OCI-LY3 (cell line): ENCODE measurements at regions not wholly inside any gene's neighbourhood (a gene's known extent, or its start where the extent isn't known, plus 50 kb on each side); places are given as distances from the start of the nearest gene placed in this dataset.
"Not testable (repeated sequence)": the region's sequence is repeated elsewhere in the genome, so short reads cannot be mapped to it uniquely, and the experiment has no call there.

Experiments
- H2AFZ ChIP-seq: fragments of 200-600, 300-600 bp; shearing (Covaris generic); 2 replicates; pipeline ENCODE4 v1.6.0; 2014; ENCODE audit warnings: antibody characterized with exemption, low read depth, low read length
- H3K27ac ChIP-seq: fragments of 200-600, 300-600 bp; sonication (generic); 2 replicates; pipeline ENCODE4 v1.5.1; 2014; ENCODE audit warnings: mild to moderate bottlenecking, low read length, moderate library complexity, mixed read lengths
- H3K27me3 ChIP-seq: fragments of 200-600, 300-600 bp; sonication (generic); 2 replicates; pipeline ENCODE4 v1.6.1; 2014; ENCODE audit warnings: low read depth, low read length, mixed read lengths
- H3K36me3 ChIP-seq: fragments of 200-600, 300-600 bp; sonication (generic); replicated peaks from 2 replicates; pipeline ENCODE3; 2014; ENCODE audit warnings: low read depth, low read length, mixed read lengths
- H3K4me1 ChIP-seq: fragments of 300-600, 200-600 bp; sonication (generic); 2 replicates; pipeline ENCODE4 v1.6.1; 2014; ENCODE audit warnings: low read length, mixed read lengths
- H3K4me2 ChIP-seq: fragments of 200-600, 300-600 bp; sonication (generic); 2 replicates; pipeline ENCODE4 v1.6.1; 2014; ENCODE audit warnings: low read length, mixed read lengths
- H3K4me3 ChIP-seq: fragments of 300-600, 200-600 bp; sonication (generic); 2 replicates; pipeline ENCODE4 v1.5.1; 2014; ENCODE audit warnings: antibody characterized with exemption, mild to moderate bottlenecking, low read length, moderate library complexity
- H3K79me2 ChIP-seq: fragments of 300-600, 200-600 bp; shearing (Covaris generic); 2 replicates; pipeline ENCODE4 v1.6.1; 2014; ENCODE audit warnings: mild to moderate bottlenecking, low read length, mixed read lengths
- H3K9ac ChIP-seq: fragments of 300-600, 200-600 bp; shearing (Covaris generic); 2 replicates; pipeline ENCODE4 v1.6.0; 2014; ENCODE audit warnings: mild to moderate bottlenecking, low read length, moderate library complexity
- H3K9me3 ChIP-seq: fragments of 200-600, 300-600 bp; shearing (Covaris generic); 2 replicates; pipeline ENCODE4 v1.6.1; 2014; ENCODE audit warnings: low read length, mixed read lengths; ENCODE audit not compliant: insufficient read depth
- H4K20me1 ChIP-seq: fragments of 200-600, 300-600 bp; sonication (generic); 2 replicates; pipeline ENCODE4 v1.6.1; 2016; ENCODE audit warnings: low read length, mixed read lengths; ENCODE audit not compliant: insufficient read depth
- CTCF ChIP-seq: fragments of 200-600, 300-600 bp; sonication (generic); IDR thresholded peaks from 2 replicates; pipeline ENCODE4 v1.5.1; 2014; ENCODE audit warnings: antibody characterized with exemption, low read length, low read depth
- EZH2phosphoT487 ChIP-seq: fragments of 200-600 bp; shearing (Covaris generic); IDR thresholded peaks from 2 replicates; pipeline ENCODE4 v1.6.1; 2018; ENCODE audit warnings: antibody characterized with exemption, mixed run types, low read depth

- no peaks in the 10 kb centered on the region for H3K27me3 ChIP-seq
- no peak overlapping the region for H3K4me2 ChIP-seq
- no peak overlapping the region for H3K9ac ChIP-seq
- no peaks in the 10 kb centered on the region for H3K79me2 ChIP-seq
- H3K27ac ChIP-seq, result no peak overlapping the region
- TF ChIP-seq CTCF (no peak), EZH2phosphoT487 (no peak)
- no peak overlapping the region for H3K4me3 ChIP-seq
- H3K4me1 ChIP-seq, result peaks cover 17% of the 10 kb centered on the region
- no peaks in the 10 kb centered on the region for H3K36me3 ChIP-seq
- no peaks in the 10 kb centered on the region for H4K20me1 ChIP-seq
- no peaks in the 10 kb centered on the region for H3K9me3 ChIP-seq
- H2AFZ ChIP-seq, result no peak overlapping the region
Observed at GRCh38 chrX:15017491-15017890, 144.3 kb downstream of the MOSPD2 start.

GRCh38 chrX:15016051-15016450, 142.8 kb downstream of the MOSPD2 start:
- Histone ChIP-seq H3K4me1 (peaks cover 17% of the 10 kb centered on the region), H4K20me1 (no peaks in the 10 kb centered on the region), H3K27ac (0 out of 2 replicates have a peak overlapping the region, but pooled peaks have one; percentile 34), H3K9ac (no peak overlapping the region), H2AFZ (no peak overlapping the region), H3K36me3 (no peaks in the 10 kb centered on the region), H3K4me3 (0 out of 2 replicates have a peak overlapping the region, but pooled peaks have one; percentile 13), H3K9me3 (no peaks in the 10 kb centered on the region), H3K4me2 (peak overlapping the region; percentile 42), H3K79me2 (no peaks in the 10 kb centered on the region), H3K27me3 (no peaks in the 10 kb centered on the region)
- TF ChIP-seq EZH2phosphoT487 (no peak), CTCF (no peak)

GRCh38 chrX:15014281-15014680, 141.1 kb downstream of the MOSPD2 start:
- no peak overlapping the region for H3K4me3 ChIP-seq
- H4K20me1 ChIP-seq, result no peaks in the 10 kb centered on the region
- no peaks in the 10 kb centered on the region for H3K27me3 ChIP-seq
- H3K9ac ChIP-seq, result no peak overlapping the region
- TF ChIP-seq EZH2phosphoT487, result no peak
- no peak overlapping the region for H3K4me2 ChIP-seq
- H3K27ac ChIP-seq, result no peak overlapping the region
- H3K79me2 ChIP-seq, result no peaks in the 10 kb centered on the region
- H3K36me3 ChIP-seq, result no peaks in the 10 kb centered on the region
- peaks cover 17% of the 10 kb centered on the region for H3K4me1 ChIP-seq
- H3K9me3 ChIP-seq, result no peaks in the 10 kb centered on the region
- H2AFZ ChIP-seq, result no peak overlapping the region

GRCh38 chrX:15013461-15013860, 140.2 kb downstream of the MOSPD2 start:
- no peaks in the 10 kb centered on the region for H3K36me3 ChIP-seq
- H3K4me1 ChIP-seq, result peaks cover 17% of the 10 kb centered on the region
- H2AFZ ChIP-seq, result no peak overlapping the region
- TF ChIP-seq EZH2phosphoT487, result no peak
- TF ChIP-seq CTCF, result no peak
- H3K4me3 ChIP-seq, result no peak overlapping the region
- no peak overlapping the region for H3K9ac ChIP-seq
- H3K27me3 ChIP-seq, result no peaks in the 10 kb centered on the region
- no peaks in the 10 kb centered on the region for H3K9me3 ChIP-seq
- no peaks in the 10 kb centered on the region for H3K79me2 ChIP-seq
- no peak overlapping the region for H3K27ac ChIP-seq
- no peaks in the 10 kb centered on the region for H4K20me1 ChIP-seq
- H3K4me2 ChIP-seq, result no peak overlapping the region

- TF ChIP-seq EZH2phosphoT487, result no peak
- no peak for TF ChIP-seq CTCF
- no peak overlapping the region for H3K27ac ChIP-seq
- no peak overlapping the region for H3K4me3 ChIP-seq
- H4K20me1 ChIP-seq, result no peaks in the 10 kb centered on the region
- H3K36me3 ChIP-seq, result no peaks in the 10 kb centered on the region
- no peak overlapping the region for H2AFZ ChIP-seq
- H3K79me2 ChIP-seq, result no peaks in the 10 kb centered on the region
- no peaks in the 10 kb centered on the region for H3K4me1 ChIP-seq
- H3K9ac ChIP-seq, result no peak overlapping the region
- no peaks in the 10 kb centered on the region for H3K9me3 ChIP-seq
- no peak overlapping the region for H3K4me2 ChIP-seq
- H3K27me3 ChIP-seq, result no peaks in the 10 kb centered on the region
Observed at GRCh38 chrX:14997271-14997670, 124.0 kb downstream of the MOSPD2 start.

- H4K20me1 ChIP-seq, H3K4me3 ChIP-seq, H3K9me3 ChIP-seq, H3K79me2 ChIP-seq, H3K36me3 ChIP-seq, H3K27ac ChIP-seq, H3K27me3 ChIP-seq, H2AFZ ChIP-seq, H3K9ac ChIP-seq, H3K4me1 ChIP-seq, H3K4me2 ChIP-seq: not testable (repeated sequence)
Observed at GRCh38 chrX:14984425-14984824, 111.2 kb downstream of the MOSPD2 start.
